ENCODE measurements at regions not wholly inside any gene's neighbourhood (a gene's known extent, or its start where the extent isn't known, plus 50 kb on each side); places are given as distances from the start of the nearest gene placed in this dataset.
A peak's percentile ranks its signal among the peaks of the same experiment; 100 is the strongest.

DNA sequence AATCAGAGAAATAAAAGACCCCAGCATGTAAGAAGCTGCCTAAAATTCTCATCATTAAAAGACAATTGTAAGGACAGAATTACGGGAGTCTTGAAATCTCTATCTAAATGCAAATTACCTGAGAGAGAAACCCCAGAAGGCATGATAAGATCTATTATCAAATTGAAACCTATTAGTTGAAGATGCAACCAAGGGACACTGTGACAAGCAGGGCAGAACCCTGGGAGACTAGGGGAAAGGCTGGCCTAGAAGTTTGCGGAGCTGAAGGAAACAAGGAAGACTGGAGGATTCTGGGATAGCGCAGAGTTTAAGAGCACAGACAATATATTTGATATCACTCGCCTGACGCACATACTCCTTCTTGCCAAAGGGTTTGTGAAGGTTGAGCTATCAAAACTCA is 319.5 kb upstream of the CHAC2 start:
- DNase-seq (ENCODE audit: low read depth, low spot score), result no peak
- ChIA-PET POLR2A (no interaction called here), CTCF (no interaction called here)
- Histone ChIP-seq H3K4me3 (ENCODE audit: low read depth, low read length) (no peak overlapping the region), H3K9me3 (ENCODE audit: control insufficient read depth, insufficient read depth, low read length) (no peaks in the 10 kb centered on the region), H3K27ac (ENCODE audit: low read depth, low read length) (no peak overlapping the region), H3K27me3 (ENCODE audit: control insufficient read depth, insufficient read depth, low read length) (no peaks in the 10 kb centered on the region)
- TF ChIP-seq, protein P1, sequence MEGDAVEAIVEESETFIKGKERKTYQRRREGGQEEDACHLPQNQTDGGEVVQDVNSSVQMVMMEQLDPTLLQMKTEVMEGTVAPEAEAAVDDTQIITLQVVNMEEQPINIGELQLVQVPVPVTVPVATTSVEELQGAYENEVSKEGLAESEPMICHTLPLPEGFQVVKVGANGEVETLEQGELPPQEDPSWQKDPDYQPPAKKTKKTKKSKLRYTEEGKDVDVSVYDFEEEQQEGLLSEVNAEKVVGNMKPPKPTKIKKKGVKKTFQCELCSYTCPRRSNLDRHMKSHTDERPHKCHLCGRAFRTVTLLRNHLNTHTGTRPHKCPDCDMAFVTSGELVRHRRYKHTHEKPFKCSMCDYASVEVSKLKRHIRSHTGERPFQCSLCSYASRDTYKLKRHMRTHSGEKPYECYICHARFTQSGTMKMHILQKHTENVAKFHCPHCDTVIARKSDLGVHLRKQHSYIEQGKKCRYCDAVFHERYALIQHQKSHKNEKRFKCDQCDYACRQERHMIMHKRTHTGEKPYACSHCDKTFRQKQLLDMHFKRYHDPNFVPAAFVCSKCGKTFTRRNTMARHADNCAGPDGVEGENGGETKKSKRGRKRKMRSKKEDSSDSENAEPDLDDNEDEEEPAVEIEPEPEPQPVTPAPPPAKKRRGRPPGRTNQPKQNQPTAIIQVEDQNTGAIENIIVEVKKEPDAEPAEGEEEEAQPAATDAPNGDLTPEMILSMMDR (IDR thresholded peaks at IDR 0.05; ENCODE audit: low read depth, low read length), result no peak

DNA sequence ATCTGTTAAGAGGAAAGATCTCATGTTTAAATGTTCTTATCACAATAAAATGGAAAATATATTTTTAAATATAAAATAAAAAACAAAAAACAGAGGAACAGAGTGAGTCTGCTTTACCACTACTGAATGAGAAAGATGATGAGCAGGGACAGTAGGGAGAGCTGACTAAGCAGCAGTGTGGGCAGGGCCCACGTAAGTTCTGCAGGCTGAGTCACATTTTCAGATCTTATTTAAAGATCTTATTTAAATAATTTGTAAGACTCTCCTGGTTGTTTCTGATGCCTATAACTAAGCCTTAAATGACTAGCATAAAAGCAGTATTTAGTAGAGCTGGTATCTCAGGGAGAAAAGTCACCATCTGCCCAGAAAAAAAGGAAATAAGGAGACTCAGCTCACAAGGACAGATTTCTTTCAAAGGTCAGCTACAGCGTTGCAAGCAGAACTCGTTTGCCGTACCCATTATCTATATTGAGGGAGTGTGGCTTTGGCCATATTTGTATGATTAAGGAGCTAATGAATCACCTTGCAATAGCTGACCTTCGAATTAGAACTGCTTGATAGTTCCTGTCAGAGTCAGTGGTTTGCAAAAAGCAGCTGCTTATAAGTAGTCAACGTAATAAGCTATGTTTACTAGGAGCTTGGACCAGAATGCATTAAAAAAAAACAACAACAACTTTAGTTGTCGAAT is 322.1 kb upstream of the CHAC2 start:
- TF ChIP-seq, protein P1 (IDR thresholded peaks at IDR 0.05; ENCODE audit: low read depth, low read length), result no peak
- Histone ChIP-seq H3K27ac (ENCODE audit: low read depth, low read length) (no peak overlapping the region), H3K9me3 (ENCODE audit: control insufficient read depth, insufficient read depth, low read length) (no peaks in the 10 kb centered on the region), H3K4me3 (ENCODE audit: low read depth, low read length) (no peak overlapping the region; the same call in 1 of the 2 replicates), H3K27me3 (ENCODE audit: control insufficient read depth, insufficient read depth, low read length) (no peaks in the 10 kb centered on the region)
- DNase-seq (ENCODE audit: low read depth, low spot score), result peak; percentile 26
- CTCF ChIA-PET, result no interaction called here
- POLR2A ChIA-PET, result interaction anchor here (0.6 kb wide), 1 partner anchor 459 kb away, joined by 6 read pairs; no protein-coding TSS in a partner anchor

DNA sequence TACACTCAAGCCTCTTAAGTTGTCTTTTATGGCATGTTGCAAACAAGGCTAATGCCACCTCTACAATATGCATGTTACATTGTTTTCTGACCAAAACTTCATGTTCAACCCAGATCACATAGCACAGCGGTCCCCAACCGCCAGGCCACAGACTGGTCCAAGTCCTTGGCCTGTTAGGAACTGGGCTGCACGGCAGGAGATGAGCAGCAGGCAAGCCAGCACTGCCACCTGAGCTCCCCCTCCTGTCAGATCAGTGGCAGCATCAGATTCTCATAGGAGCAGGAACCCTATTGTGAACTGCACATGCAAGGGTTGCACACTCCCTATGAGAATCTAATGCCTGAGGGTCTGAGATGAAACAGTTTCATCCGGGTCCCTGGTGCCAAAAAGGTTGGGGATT is 324.8 kb upstream of the CHAC2 start:
- H3K4me3 ChIP-seq (ENCODE audit: low read depth, low read length), result no peak overlapping the region
- H3K9me3 ChIP-seq (ENCODE audit: control insufficient read depth, insufficient read depth, low read length), result no peaks in the 10 kb centered on the region
- ChIA-PET POLR2A (no interaction called here), CTCF (no interaction called here)
- H3K27ac ChIP-seq (ENCODE audit: low read depth, low read length), result no peak overlapping the region
- H3K27me3 ChIP-seq (ENCODE audit: control insufficient read depth, insufficient read depth, low read length), result no peaks in the 10 kb centered on the region
- no peak for DNase-seq (ENCODE audit: low read depth, low spot score)
- TF ChIP-seq, protein P1 (IDR thresholded peaks at IDR 0.05; ENCODE audit: low read depth, low read length), result no peak

DNA sequence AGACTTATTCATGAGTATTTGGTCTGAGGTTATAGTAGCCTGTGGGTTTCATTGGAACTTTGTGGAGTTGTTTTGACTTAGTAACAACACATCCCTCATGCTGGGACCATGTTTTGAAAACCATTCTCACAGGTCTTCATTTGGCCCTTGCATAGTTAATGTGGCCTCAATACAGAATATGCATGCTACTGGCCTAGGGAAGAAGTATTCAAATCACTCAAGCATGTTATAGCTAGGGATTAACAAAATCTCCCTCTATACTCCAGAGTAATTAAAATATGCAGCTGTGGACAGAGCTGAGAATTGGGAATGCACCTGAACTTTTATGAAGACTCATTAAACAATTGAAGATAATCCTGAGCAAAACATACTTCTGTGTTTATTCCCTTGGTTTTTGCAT is 325.5 kb upstream of the CHAC2 start:
- Histone ChIP-seq H3K9me3 (ENCODE audit: control insufficient read depth, insufficient read depth, low read length) (no peaks in the 10 kb centered on the region), H3K27me3 (ENCODE audit: control insufficient read depth, insufficient read depth, low read length) (no peaks in the 10 kb centered on the region), H3K4me3 (ENCODE audit: low read depth, low read length) (no peak overlapping the region), H3K27ac (ENCODE audit: low read depth, low read length) (no peak overlapping the region)
- ChIA-PET CTCF (no interaction called here), POLR2A (no interaction called here)
- no peak for DNase-seq (ENCODE audit: low read depth, low spot score)
- TF ChIP-seq, protein P1 (IDR thresholded peaks at IDR 0.05; ENCODE audit: low read depth, low read length), result no peak

DNA sequence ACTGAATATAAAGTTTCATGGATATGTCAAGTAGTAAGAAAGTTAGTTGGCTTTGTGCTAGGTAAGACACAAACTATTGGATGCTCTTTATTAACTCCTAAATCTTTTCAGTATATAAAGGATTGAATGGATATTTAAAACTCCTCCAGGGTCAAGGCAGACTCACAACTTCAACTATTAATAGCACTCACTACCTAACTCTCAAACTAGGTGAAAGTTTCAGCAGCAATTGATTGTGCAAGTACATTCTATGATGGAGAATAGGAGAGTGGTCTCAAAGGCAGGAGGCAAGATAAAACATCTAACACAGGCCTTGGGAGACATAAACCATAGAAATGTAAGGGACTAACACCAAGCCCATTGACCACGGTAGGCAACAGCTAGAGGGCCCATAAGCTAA is 328.9 kb upstream of the CHAC2 start:
- POLR2A ChIA-PET, result no interaction called here
- CTCF ChIA-PET, result no interaction called here
- Histone ChIP-seq H3K9me3 (ENCODE audit: control insufficient read depth, insufficient read depth, low read length) (no peaks in the 10 kb centered on the region), H3K4me3 (ENCODE audit: low read depth, low read length) (no peak overlapping the region), H3K27me3 (ENCODE audit: control insufficient read depth, insufficient read depth, low read length) (no peaks in the 10 kb centered on the region), H3K27ac (ENCODE audit: low read depth, low read length) (no peak overlapping the region)
- TF ChIP-seq, protein P1 (IDR thresholded peaks at IDR 0.05; ENCODE audit: low read depth, low read length), result no peak
- no peak for DNase-seq (ENCODE audit: low read depth, low spot score)

Data from AG04450 (cell line).